Loucy (cell line): ENCODE measurements at regions not wholly inside any gene's neighbourhood (a gene's known extent, or its start where the extent isn't known, plus 50 kb on each side); places are given as distances from the start of the nearest gene placed in this dataset.

ENCODE experiments used
- CTCF ChIP-seq: fragments of 200-600 bp; sonication (generic); conservative IDR thresholded peaks from 2 replicates; pipeline ENCODE4 v1.5.1; 2014; ENCODE audit warnings: mild to moderate bottlenecking, antibody characterized with exemption, low read length
- EZH2phosphoT487 ChIP-seq: fragments of 200-600 bp; IDR thresholded peaks from 2 replicates; pipeline ENCODE4 v1.6.1; 2018; ENCODE audit warnings: antibody characterized with exemption, mild to moderate bottlenecking, moderate library complexity, borderline replicate concordance

DNA sequence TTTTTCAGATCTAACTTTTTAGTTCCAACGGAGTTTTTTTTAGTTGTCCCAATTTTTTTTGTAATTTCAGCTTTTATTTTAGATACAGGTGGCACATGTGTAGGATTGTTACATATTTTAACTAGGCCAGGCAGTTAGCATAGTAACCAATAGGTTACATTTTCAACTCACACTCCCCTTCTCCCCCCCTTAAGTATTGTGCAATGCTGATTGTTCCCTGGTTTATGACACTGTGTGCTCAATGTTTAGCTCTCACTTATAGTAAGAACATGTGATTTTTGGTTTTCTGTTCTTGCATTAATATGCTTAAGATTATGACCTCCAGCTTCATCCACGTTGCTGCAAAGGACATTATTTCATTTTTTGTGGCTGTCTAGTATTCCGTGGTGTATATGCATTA lies 503.2 kb downstream of the CDH9 start:
- TF ChIP-seq CTCF: no peak
- TF ChIP-seq EZH2phosphoT487: no peak
